ENCODE measurements at regions not wholly inside any gene's neighbourhood (a gene's known extent, or its start where the extent isn't known, plus 50 kb on each side); places are given as distances from the start of the nearest gene placed in this dataset.
"Not testable (repeated sequence)": the region's sequence is repeated elsewhere in the genome, so short reads cannot be mapped to it uniquely, and the experiment has no call there.

DNA sequence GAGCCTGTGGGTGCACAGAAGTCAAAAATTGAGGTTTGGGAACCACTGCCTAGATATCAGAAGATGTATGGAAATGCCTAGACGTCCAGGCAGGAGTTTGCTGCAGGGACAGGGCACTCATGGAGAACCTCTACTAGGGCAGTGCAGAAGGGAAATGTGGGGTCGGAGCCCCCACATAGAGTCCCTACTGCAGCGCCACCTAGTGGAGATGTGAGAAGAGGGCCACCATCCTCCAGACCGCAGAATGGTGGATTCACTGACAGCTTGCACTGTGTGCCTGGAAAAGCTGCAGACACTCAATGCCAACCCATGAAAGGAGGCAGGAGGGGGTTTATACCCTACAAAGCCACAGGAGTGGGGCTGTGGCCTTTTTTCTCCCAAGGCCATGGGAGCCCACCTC, 159.0 kb upstream of the ROPN1B start:
- TF ChIP-seq POLR2A (IDR thresholded peaks at IDR 0.05) = not testable (repeated sequence)
- TF ChIP-seq, protein P1, sequence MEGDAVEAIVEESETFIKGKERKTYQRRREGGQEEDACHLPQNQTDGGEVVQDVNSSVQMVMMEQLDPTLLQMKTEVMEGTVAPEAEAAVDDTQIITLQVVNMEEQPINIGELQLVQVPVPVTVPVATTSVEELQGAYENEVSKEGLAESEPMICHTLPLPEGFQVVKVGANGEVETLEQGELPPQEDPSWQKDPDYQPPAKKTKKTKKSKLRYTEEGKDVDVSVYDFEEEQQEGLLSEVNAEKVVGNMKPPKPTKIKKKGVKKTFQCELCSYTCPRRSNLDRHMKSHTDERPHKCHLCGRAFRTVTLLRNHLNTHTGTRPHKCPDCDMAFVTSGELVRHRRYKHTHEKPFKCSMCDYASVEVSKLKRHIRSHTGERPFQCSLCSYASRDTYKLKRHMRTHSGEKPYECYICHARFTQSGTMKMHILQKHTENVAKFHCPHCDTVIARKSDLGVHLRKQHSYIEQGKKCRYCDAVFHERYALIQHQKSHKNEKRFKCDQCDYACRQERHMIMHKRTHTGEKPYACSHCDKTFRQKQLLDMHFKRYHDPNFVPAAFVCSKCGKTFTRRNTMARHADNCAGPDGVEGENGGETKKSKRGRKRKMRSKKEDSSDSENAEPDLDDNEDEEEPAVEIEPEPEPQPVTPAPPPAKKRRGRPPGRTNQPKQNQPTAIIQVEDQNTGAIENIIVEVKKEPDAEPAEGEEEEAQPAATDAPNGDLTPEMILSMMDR (IDR thresholded peaks at IDR 0.05) = not testable (repeated sequence)

Data from right lobe of liver (tissue), 4 donors.